HG02970 (cell line): ENCODE measurements at regions not wholly inside any gene's neighbourhood (a gene's known extent, or its start where the extent isn't known, plus 50 kb on each side); places are given as distances from the start of the nearest gene placed in this dataset.
"Not testable (repeated sequence)": the region's sequence is repeated elsewhere in the genome, so short reads cannot be mapped to it uniquely, and the experiment has no call there.

Experiments used
- ATAC-seq: cut with Tn5 transposase; IDR thresholded peaks from one replicate; pipeline ENCODE4 v1.9.1; 2021; ENCODE audit warnings: mild to moderate bottlenecking, moderate library complexity, moderate number of reproducible peaks; ENCODE audit not compliant: unreplicated experiment, low FRiP score

GRCh38 chr5:66346869-66347268 lies 202.8 kb downstream of the SREK1 start:
- ATAC-seq = no peak

DNA sequence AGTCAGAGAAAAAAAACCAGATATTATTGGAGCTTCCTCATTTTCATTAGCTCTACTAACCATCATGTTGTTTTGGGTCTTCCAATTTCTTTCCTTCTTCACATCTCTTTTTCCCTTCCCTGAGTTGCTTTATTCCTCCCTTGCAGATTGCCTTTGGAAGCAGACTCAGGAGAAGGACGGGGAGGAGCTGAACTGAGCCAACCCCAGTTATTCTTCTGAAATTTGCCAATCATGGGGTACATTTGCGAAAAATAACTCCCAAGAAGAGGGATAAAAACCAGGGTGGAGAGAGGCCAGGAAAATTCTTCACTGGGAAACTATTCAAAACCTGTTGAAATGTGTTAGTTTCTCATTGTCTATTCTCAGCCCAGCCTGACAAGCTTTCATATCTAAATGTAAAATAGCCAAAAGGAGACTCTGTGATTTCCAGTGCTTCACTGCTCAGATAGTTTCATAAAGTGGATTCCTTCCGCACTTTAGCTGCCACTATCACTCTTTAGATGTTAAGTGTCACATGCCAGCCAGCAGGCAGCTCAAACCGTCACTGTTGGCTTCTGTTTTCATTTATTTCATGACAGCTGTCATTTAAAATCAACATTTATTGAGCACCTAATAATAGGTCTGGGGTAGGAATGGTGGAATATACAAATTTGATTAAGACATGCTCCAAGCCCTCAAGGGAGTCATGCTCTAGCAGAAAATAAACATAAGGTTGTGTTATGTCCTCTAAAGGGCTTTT lies 204.5 kb downstream of the SREK1 start:
- no peak for ATAC-seq

DNA sequence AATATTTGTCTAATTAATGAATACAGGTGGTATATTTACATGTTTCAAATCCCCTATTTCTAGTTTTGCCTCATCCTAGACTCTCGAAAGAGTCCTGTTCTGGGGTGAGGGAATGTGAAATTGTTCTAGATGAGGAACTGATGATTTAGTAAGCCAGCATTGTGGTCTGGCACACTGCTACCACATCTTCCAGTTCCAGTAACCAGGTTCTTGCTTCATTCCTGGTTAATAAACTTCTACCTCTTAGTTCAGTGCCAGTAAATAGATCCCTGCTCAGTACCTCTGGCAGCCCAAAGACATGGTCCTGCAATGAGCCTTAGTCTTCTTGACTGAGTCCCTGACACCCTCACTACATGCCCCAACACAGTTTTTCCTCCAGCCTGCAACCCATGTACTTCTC lies 207.7 kb downstream of the SREK1 start:
- ATAC-seq = no peak

- ATAC-seq = no peak
Observed at GRCh38 chr5:66353186-66353585, 209.1 kb downstream of the SREK1 start.

DNA sequence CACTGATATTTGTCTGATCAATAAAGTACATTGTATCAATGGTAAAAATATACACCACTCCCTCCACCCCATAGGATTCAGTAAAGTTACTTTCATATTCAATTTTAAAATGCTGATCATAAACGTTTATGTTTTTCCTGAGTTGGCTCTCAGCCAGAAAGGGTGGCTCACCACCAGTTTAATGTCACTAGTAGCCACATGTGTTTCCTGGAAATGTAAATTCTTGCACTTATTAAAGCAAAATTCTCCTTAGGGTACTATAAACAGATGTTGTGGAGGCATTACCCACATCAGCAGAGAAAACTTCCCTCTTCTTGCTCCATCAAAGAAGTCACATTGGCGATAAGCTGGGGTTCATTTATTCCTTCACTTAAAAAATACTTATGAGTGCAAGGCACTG lies 210.3 kb downstream of the SREK1 start:
- ATAC-seq = no peak

- no peak for ATAC-seq
Observed at GRCh38 chr5:66356011-66356565, 212.0 kb downstream of the SREK1 start.

DNA sequence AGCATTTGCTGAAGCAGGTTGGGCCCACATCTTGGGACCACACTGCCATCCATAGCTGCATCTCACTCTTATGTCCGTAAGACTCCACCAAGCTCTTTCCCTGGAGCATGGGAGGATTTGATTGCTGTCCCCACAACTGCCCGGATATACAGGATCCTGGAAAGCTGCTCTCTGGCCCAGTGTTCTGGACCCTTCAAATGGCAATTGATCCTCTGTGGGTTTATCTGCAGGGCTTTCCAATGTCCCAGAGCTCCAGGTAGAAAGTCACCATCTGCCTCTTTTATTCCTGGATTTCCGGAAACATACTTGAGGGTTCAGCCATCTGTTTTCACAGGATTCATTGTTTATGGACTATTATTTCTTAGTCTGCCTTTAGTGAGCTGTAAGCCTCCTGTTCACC lies 214.6 kb downstream of the SREK1 start:
- ATAC-seq = no peak

DNA sequence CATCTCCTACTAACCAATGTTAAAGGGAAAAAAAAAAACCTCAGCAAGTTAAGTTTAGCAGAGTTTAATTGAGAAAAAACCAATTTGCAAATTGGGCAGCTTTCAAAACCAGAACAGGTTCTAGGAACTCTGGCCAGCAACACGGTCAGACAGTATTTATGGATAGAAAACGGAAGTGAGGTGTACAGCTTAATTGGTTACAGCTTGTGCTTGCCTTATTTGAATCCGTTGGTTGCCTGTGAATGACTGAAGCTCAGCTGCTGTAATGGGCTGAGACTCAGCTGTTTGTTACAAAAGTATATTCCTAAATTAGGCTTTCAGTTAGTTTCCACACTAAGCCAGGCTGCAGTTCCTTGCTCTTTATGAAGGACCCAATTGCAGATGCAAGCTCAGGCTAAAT lies 217.0 kb downstream of the SREK1 start:
- ATAC-seq = no peak

DNA sequence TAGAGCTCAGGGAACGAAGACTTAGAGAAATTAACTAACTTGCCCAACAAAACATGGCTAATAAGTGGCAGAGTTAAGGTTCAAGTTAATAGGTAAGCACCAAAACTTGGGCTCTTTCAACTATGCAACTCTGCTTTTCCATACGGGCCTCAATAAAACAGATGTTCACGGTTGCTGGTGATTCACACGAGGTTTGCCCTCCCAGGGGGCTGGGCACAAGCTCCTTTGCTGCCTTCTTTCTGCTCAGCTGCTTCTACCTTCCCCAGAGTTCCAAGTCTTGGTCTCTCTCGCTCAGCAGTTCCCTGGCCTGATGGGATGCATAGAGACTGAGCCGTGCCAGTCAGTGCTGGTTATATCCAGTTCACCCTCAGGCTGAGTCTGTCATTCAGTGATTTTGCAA lies 217.9 kb downstream of the SREK1 start:
- no peak for ATAC-seq

DNA sequence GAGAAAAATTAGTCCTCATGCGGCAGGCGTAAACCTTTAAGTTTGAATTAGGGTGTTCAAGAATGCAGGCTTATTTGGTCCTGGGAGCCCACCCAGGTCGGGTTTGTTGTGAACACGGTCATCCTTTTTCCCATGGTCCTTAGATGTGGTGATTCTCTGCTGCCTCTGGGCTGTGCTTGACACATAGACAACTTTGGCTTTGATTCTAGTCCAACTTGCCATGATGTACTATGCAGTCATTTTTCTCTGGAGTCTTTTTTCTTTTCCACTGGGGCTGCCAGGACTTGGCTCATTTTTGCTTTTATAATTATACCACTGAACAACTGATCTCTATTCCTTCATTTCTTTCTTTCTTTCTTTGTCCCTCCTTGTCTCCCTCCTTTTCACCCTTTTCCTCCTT lies 218.6 kb downstream of the SREK1 start:
- ATAC-seq = no peak

- no peak for ATAC-seq
Observed at GRCh38 chr5:66363097-66363496, 219.0 kb downstream of the SREK1 start.

GRCh38 chr5:66364186-66364585 lies 220.1 kb downstream of the SREK1 start:
- no peak for ATAC-seq

GRCh38 chr5:66365981-66366380 lies 221.9 kb downstream of the SREK1 start:
- no peak for ATAC-seq

- no peak for ATAC-seq
Observed at GRCh38 chr5:66367814-66368541, 223.9 kb downstream of the SREK1 start.

DNA sequence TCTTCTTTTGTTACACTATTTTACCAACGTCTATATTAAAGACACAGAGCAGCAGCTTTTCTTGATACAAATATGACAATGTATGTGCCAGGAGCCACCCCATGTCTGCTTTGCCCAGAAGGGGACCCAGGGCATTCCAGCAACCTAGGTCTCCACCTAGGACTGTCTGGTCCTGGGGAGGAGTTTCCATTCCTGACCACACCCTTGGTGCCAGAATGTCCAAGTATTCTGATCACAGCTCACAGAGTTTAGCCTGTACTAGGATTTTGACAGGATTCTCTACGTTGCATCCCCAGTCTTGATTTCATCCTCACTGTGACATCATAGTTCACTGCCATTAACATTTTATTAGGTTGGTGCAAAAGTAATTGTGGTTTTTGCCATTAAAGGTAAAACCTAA lies 224.7 kb downstream of the SREK1 start:
- ATAC-seq = no peak

DNA sequence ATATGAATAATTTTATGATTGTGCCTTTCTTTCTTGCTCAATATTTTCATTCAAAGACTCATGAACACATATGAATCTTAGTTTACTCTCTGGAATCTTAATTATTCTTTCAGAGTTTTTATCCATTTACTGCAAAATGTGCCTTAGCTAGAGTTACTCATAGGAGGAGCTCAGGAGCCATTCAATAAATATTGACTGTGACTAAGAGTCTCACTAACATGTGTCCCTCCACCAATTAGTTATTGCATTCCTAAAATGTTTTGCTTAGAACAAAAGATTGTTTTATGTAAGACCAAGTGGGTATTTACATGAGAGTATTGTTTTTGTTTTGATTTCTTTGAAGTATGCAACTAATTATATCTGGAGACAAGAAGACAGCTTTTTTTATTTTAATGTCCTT lies 218.4 kb upstream of the MAST4 start:
- ATAC-seq = no peak

GRCh38 chr5:66378407-66378806 lies 217.8 kb upstream of the MAST4 start:
- no peak for ATAC-seq

DNA sequence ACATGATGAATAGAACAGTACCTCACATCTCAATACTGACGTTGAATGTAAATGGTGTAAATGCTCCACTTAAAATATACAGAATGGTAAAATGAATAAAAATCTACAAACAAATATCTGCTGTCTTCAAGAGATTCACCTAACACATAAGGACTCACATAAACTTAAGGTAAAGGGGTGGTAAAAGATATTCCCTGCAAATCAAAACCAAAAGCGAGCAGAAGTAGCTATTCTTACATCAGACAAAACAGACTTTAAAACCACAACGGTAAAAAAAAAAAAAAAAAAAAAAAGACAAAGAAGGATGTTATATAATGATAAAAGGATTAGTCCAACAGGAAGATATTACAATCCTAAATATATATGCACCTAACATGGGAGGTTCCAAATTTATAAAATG lies 214.0 kb upstream of the MAST4 start:
- ATAC-seq = no peak

DNA sequence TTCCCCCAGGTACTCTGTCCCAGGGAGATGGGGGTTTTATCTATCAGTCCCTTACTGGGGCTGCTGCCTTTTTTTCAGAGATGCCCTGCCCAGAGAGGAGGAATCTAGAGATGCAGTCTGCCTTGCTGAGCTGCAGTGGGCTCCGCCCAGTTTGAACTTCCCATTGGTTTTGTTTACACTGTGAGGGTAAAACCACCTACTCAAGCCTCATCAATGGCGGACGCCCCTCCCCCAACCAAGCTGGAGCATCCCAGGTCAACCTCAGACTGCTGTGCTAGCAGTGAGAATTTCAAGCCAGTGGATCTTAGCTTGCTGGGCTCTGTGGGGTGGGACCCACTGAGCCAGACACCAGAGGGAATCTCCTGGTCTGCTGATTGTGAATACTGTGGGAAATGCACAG lies 191.0 kb upstream of the MAST4 start:
- not testable (repeated sequence) for ATAC-seq

DNA sequence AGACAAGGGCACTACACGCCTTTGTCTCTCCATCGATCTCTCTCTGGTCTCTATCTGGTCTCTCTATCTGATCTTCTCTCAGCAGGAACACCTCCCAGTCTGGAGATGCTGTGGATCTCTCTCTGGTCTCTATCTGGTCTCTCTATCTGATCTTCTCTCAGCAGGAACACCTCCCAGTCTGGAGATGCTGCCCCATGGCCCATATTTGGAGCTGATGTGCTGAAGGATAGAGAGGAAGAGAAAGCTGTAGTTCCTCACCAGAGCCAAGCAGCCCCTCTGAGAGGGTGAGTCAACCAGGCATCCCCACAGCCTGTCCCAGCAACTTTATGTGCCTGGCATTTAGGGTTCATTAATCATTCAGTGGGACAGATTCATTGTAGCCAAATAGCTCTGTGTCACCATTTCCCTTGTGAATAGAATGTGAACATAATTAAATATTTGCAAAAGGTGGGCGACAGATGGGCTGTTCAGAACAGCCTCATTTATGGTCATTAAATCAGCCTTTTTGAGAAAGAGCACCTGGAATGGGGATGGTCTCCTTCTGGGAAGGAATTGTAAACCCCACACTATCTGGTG lies 189.3 kb upstream of the MAST4 start:
- ATAC-seq = no peak

DNA sequence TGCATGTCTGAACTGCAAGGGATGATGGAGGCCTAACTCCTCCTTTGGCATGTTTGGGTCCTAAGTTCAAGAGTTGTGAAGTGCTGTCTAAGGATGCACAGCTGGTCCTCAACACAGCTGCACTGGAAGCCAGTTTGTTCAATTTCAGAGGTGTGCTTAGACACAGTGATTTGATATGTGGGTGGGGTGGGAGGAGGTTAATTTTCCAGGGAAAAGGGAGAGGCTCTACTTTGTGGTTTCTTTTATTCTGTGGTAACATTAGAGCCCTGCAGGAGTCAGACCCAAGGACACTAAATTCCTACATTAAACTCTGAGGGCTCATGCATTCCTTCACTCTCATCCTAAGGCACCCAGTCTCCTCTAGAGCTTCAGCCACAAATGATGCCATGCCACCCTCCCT lies 188.4 kb upstream of the MAST4 start:
- no peak for ATAC-seq

DNA sequence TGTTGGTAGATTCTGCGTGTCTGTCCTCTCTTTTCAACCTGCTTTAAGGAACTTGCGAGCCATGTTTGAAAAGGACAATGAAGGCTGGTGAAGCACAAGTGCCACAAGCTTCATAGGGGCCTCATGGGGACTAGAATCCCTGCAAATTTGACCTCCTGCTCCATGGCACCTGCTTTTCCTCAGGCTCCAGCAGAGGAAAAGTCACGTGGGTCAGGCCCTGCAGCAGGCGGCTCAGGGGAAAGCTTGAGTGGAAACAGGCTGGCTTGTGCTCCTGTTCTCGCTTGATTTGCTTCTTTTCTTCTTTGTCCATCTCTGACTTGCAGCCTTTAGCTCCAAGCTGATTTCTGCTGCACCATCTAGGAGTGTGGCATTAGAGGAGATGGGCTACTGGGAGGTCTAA lies 187.6 kb upstream of the MAST4 start:
- no peak for ATAC-seq
